A549 (cell line): ENCODE measurements at regions not wholly inside any gene's neighbourhood (a gene's known extent, or its start where the extent isn't known, plus 50 kb on each side); places are given as distances from the start of the nearest gene placed in this dataset.

Experiments used
- ATAC-seq, 2 experiments: fragments of 200-7000 bp in 1 of 2; fragments of >200 bp in 1 of 2; cut with Nextera tagmentation in 1 of 2; cut with Tn5 transposase in 1 of 2; 3 replicates each; pipeline versions ENCODE4 v1.8.0 to v1.9.1; 2018 to 2020; ENCODE audit warnings: mild to moderate bottlenecking in 1 of 2, moderate library complexity in 1 of 2
- CTCF ChIA-PET: fragments of 300-600 bp; sonication (Branson Sonifier 250); formaldehyde crosslinking; extraction: SDS; loops from one replicate; lab custom pipeline; 2021; ENCODE audit warnings: antibody characterized with exemption, inconsistent platforms; lab: Yijun Ruan, JAX
- POLR2A ChIA-PET: fragments of 350-600 bp; formaldehyde crosslinking; extraction: SDS; loops from one replicate; lab custom pipeline; 2021; ENCODE audit warnings: antibody characterized with exemption, inconsistent platforms; lab: Yijun Ruan, JAX
- DNase-seq, 2 experiments: peaks; one replicate each; pipeline versions ENCODE4 v3.0.0 to v3.0.0-alpha.2; 2011 to 2016; ENCODE audit warnings: low read depth in 1 of 2, low spot score in 1 of 2
- FAIRE-seq: peaks from 2 replicates; lab custom pipeline; 2011; peaks lifted over from hg19 to GRCh38; lab: Jason Lieb, UNC
- H3K27ac ChIP-seq, 2 experiments: fragments of >200 bp; sonication (Bioruptor Twin); formaldehyde crosslinking; 3 replicates each; pipeline ENCODE4 v1.5.1; 2016 to 2017
- H3K4me1 ChIP-seq: fragments of >200 bp; sonication (Bioruptor Twin); formaldehyde crosslinking; 3 replicates; pipeline ENCODE4 v1.6.1; 2016
- H3K4me2 ChIP-seq: fragments of >200 bp; sonication (Bioruptor Twin); formaldehyde crosslinking; 3 replicates; pipeline ENCODE4 v1.6.1; 2016
- H3K4me3 ChIP-seq: fragments of >200 bp; sonication (Bioruptor Twin); formaldehyde crosslinking; 3 replicates; pipeline ENCODE4 v1.5.1; 2016
- H3K9me3 ChIP-seq: fragments of >200 bp; sonication (Bioruptor Twin); formaldehyde crosslinking; 3 replicates; pipeline ENCODE4 v1.6.1; 2016
- ATOH8 ChIP-seq: fragments of 250-450 bp; sonication (Bioruptor Pico); IDR thresholded peaks from 2 replicates; pipeline ENCODE4 v1.5.0; 2020; ENCODE audit warnings: low read depth, mild to moderate bottlenecking, moderate library complexity
- BHLHE40 ChIP-seq: IDR thresholded peaks from 2 replicates; pipeline ENCODE4 v1.6.1; 2012; ENCODE audit warnings: low read depth, low read length, inconsistent platforms
- CBX2 ChIP-seq: fragments of 200-600 bp; sonication (generic); IDR thresholded peaks from 2 replicates; pipeline ENCODE4 v1.6.1; 2016; ENCODE audit warnings: low read depth, mild to moderate bottlenecking, borderline replicate concordance
- EHF ChIP-seq: fragments of 250-450 bp; sonication (Bioruptor Pico); IDR thresholded peaks from 2 replicates; pipeline ENCODE4 v1.5.0; 2020; ENCODE audit warnings: mild to moderate bottlenecking
- EHMT2 ChIP-seq: fragments of 200-600 bp; sonication (generic); IDR thresholded peaks from 2 replicates; pipeline ENCODE4 v1.6.1; 2016; ENCODE audit warnings: antibody characterized with exemption, low read depth, mild to moderate bottlenecking, moderate library complexity
- FOXS1 ChIP-seq: fragments of 250-450 bp; sonication (Bioruptor Pico); IDR thresholded peaks from 2 replicates; pipeline ENCODE4 v1.5.0; 2020; ENCODE audit warnings: mild to moderate bottlenecking, moderate library complexity
- GATA3 ChIP-seq: IDR thresholded peaks from 2 replicates; pipeline ENCODE4 v1.6.1; 2012; ENCODE audit warnings: borderline replicate concordance
- HOXB5 ChIP-seq: fragments of 250-450 bp; sonication (Bioruptor Pico); IDR thresholded peaks from 2 replicates; pipeline ENCODE4 v1.5.0; 2020; ENCODE audit warnings: mild to moderate bottlenecking, moderate library complexity
- JUN ChIP-seq, 2 experiments: fragments of >200 bp; sonication (Bioruptor Twin); formaldehyde crosslinking; IDR thresholded peaks; 2 replicates in 1 of 2; 3 replicates in 1 of 2; pipeline ENCODE4 v1.6.1; 2016 to 2017
- MAFK ChIP-seq: fragments of 450-650 bp; IDR thresholded peaks from 2 replicates; pipeline ENCODE4 v1.6.1; 2014; ENCODE audit not compliant: partially characterized antibody
- MAZ ChIP-seq: fragments of 150-350 bp; IDR thresholded peaks from 2 replicates; pipeline ENCODE4 v1.6.1; 2014; ENCODE audit warnings: antibody characterized with exemption, low read depth, low read length, borderline replicate concordance
- NFE2L2 ChIP-seq: fragments of 150-350 bp; conservative IDR thresholded peaks from 2 replicates; pipeline ENCODE4 v1.6.1; 2014; ENCODE audit warnings: low read length
- PBX3 ChIP-seq: IDR thresholded peaks from 2 replicates; pipeline ENCODE4 v1.6.1; 2012
- RAD21 ChIP-seq, 2 experiments: fragments of >200 bp in 1 of 2; sonication (Bioruptor Twin) in 1 of 2; formaldehyde crosslinking in 1 of 2; IDR thresholded peaks in 1 of 2; conservative IDR thresholded peaks in 1 of 2; 2 replicates in 1 of 2; 3 replicates in 1 of 2; pipeline ENCODE4 v1.6.1; 2012 to 2018; ENCODE audit warnings: inconsistent platforms in 1 of 2
- RNF2 ChIP-seq: fragments of 200-600 bp; sonication (generic); IDR thresholded peaks from 2 replicates; pipeline ENCODE4 v1.6.1; 2016; ENCODE audit warnings: low read depth, mild to moderate bottlenecking, antibody characterized with exemption, moderate library complexity, borderline replicate concordance
- SREBF2 ChIP-seq: fragments of 450-650 bp; IDR thresholded peaks from 2 replicates; pipeline ENCODE4 v1.6.1; 2014; ENCODE audit warnings: mild to moderate bottlenecking, moderate library complexity
- USF2 ChIP-seq: fragments of 450-650 bp; IDR thresholded peaks from 2 replicates; pipeline ENCODE4 v1.6.1; 2014; ENCODE audit warnings: antibody characterized with exemption
- ZNF302 ChIP-seq: fragments of 250-450 bp; sonication (Bioruptor Pico); IDR thresholded peaks from 2 replicates; pipeline ENCODE4 v1.9.0; 2021; ENCODE audit warnings: inconsistent platforms, mild to moderate bottlenecking, moderate library complexity
- WGBS: methylation state at CpG from one replicate; pipeline ENCODE4 v1.1.6; 2017; ENCODE audit errors: missing lambda C conversion rate; 5-methylcytosine and 5-hydroxymethylcytosine counted together

- H3K4me1 ChIP-seq = no peaks in the 10 kb centered on the region
- ChIA-PET POLR2A (no interaction called here), CTCF (interaction anchor here (1.0 kb wide), 1 partner anchor 82 kb away, joined by 3 read pairs; no protein-coding TSS in a partner anchor)
- no peaks in the 10 kb centered on the region; the same call in 2 of the 3 replicates for H3K9me3 ChIP-seq
- H3K4me2 ChIP-seq = no peak overlapping the region
- ATAC-seq = no peak
- WGBS = 20% methylated on average over 1 of the region's 1 CpG
- no peak for DNase-seq
- no peak overlapping the region for H3K27ac ChIP-seq
- H3K4me3 ChIP-seq = no peak overlapping the region
- FAIRE-seq = no peak
- TF ChIP-seq FOXS1 = no peak
- no peak for TF ChIP-seq HOXB5 (CRISPR knock-in tag)
- TF ChIP-seq EHMT2 = no peak
- no peak for TF ChIP-seq SREBF2
- TF ChIP-seq ATOH8 = no peak
- no peak for TF ChIP-seq PBX3
These were observed 371.2 kb upstream of the ADARB2 start for GRCh38 chr10:2108496-2108895.

GRCh38 chr10:2106641-2107040, 369.3 kb upstream of the ADARB2 start:
- ChIA-PET CTCF (no interaction called here), POLR2A (no interaction called here)
- TF ChIP-seq HOXB5 (CRISPR knock-in tag) (no peak), CBX2 (no peak), EHF (CRISPR knock-in tag) (no peak), NFE2L2 (no peak), RAD21 (conservative IDR thresholded peaks at IDR 0.05 in 1 of 2, IDR thresholded peaks at IDR 0.05 in 1 of 2) (no peak), GATA3 (no peak), MAZ (no peak), MAFK (no peak), USF2 (no peak)
- 0% methylated on average over 2 of the region's 2 CpGs for WGBS
- Histone ChIP-seq H3K4me3 (no peak overlapping the region), H3K9me3 (no peaks in the 10 kb centered on the region; the same call in 2 of the 3 replicates), H3K27ac (no peak overlapping the region), H3K4me2 (no peak overlapping the region), H3K4me1 (no peaks in the 10 kb centered on the region)
- DNase-seq = no peak
- ATAC-seq = no peak
- no peak for FAIRE-seq

GRCh38 chr10:2099321-2099720, 362.0 kb upstream of the ADARB2 start:
- ATAC-seq (no peak), FAIRE-seq (no peak), DNase-seq (no peak)
- no peak overlapping the region for H3K4me3 ChIP-seq
- TF ChIP-seq JUN (IDR thresholded peaks at IDR 0.05) = no peak
- no peak for TF ChIP-seq BHLHE40
- TF ChIP-seq RNF2 = no peak
- ChIA-PET CTCF (no interaction called here), POLR2A (no interaction called here)
- no peaks in the 10 kb centered on the region for H3K9me3 ChIP-seq
- no peaks in the 10 kb centered on the region for H3K4me1 ChIP-seq
- 44% methylated on average over 16 of the region's 16 CpGs for WGBS
- H3K27ac ChIP-seq = no peak overlapping the region
- H3K4me2 ChIP-seq = no peak overlapping the region

GRCh38 chr10:2097937-2098336, 360.6 kb upstream of the ADARB2 start:
- H3K4me3 ChIP-seq = no peak overlapping the region
- H3K4me1 ChIP-seq = no peaks in the 10 kb centered on the region
- WGBS = 24% methylated on average over 10 of the region's 10 CpGs
- TF ChIP-seq MAFK (peak; percentile 96), ZNF302 (CRISPR knock-in tag) (no peak)
- FAIRE-seq (no peak), ATAC-seq (no peak), DNase-seq (no peak)
- H3K27ac ChIP-seq = no peak overlapping the region
- H3K9me3 ChIP-seq = no peaks in the 10 kb centered on the region
- ChIA-PET CTCF (interaction anchor here (1.5 kb wide), 1 partner anchor 13 kb away, joined by 3 read pairs; no protein-coding TSS in a partner anchor), POLR2A (no interaction called here)
- no peak overlapping the region for H3K4me2 ChIP-seq
